ENCODE measurements at regions not wholly inside any gene's neighbourhood (a gene's known extent, or its start where the extent isn't known, plus 50 kb on each side); places are given as distances from the start of the nearest gene placed in this dataset.

DNA sequence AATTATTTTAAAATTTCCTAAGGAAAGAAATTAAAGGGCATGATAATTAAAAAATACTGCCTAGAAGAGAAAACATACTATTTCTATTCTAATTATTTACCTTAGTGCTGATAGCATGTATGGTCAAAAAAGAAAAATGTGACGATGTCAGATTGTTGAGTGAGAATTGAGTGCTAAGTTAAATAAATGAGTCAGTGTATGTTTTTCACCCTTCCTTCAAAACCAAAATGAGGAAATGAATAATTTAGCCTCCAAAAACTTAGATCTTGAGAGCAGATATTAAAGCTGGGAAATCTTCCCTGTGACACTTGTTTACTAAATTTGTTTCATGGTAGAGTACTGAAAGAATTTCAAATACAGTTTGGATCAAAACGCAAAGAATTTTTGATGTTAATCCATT, 58.6 kb upstream of the NYAP2 start:
- DNase-seq, result no peak

DNA sequence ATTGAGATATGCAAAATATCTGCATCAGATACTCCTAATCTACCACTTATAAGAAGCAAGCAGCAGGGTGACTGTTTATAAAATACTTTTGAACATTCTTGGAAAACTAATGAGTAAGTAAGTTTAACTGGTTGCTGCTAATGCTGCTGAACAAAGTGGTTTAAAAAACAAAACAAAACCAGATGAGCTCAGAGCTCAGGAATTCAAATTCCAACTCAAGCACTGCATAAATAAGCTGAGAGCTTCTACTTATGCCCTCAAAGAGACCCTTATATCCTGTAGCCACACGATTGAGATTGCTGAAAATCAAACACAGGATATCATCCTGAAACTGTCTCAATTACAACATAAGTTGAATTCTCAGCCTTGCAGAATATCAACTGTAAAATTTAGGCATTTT, 62.3 kb upstream of the NYAP2 start:
- peak; percentile 47 for DNase-seq

DNA sequence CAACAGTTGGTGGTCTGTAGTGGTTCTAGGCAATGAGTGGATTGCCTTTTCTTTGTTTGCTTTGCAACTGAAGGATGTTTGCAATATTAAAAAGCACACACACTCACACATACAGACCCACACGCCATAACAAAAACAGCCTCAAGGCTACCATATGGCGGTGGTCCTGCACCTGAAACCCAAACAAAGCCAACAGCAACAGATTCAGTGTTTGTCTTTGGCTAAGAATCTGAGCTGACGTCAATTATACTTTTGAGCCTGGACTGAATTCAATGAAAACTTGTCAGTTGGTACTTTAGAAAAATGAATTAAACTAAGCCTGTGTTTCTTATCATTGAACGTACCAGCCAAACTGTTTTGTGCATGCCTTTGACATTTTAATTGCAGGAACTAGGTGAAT, 65.0 kb upstream of the NYAP2 start:
- no peak for DNase-seq

- DNase-seq, result peak; percentile 20
Observed at GRCh38 chr2:225328192-225328591, 71.3 kb upstream of the NYAP2 start.

- no peak for DNase-seq
Observed at GRCh38 chr2:225326969-225327368, 72.5 kb upstream of the NYAP2 start.

GRCh38 chr2:225319872-225320271, 79.6 kb upstream of the NYAP2 start:
- no peak for DNase-seq

- no peak for DNase-seq
Observed at GRCh38 chr2:225318440-225318839, 81.1 kb upstream of the NYAP2 start.

DNA sequence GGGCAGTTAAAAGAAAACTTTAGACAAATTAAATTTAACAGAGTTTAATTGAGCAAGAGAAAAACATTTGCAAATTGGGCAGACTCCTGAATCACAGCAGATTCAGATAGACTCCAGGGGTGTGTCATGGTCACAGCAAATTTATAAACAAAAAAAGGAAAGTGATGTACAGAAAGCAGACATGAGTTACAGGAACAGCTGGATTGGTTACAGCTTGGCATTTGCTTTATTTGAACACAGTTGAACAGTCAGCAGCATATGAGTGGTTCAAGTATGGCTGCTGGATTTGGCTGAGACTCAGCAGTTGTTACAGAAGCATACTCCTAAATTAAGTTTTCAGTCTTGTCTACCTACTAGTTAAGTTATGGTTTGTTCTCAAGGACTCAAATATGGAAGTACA, 82.3 kb upstream of the NYAP2 start:
- DNase-seq, result no peak

DNA sequence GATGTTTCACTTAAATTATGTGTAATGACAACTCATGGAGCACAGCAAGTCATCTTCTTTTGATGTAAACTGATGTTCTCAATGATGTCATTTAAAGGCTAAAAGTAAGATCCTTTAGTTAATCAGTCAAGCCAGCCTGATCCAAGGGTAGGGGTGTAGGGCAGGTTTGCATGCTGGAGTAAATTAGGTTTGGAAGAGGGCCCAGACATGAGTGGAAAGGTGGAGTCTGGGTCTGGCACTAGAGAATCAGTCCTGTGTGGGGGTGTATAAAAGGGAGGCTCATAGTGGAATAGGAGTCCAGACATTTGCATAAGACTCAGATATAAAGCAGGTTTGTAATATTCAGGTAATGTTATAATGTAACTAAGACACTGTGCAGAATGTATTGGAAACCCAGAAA, 88.8 kb upstream of the NYAP2 start:
- no peak for DNase-seq

DNA sequence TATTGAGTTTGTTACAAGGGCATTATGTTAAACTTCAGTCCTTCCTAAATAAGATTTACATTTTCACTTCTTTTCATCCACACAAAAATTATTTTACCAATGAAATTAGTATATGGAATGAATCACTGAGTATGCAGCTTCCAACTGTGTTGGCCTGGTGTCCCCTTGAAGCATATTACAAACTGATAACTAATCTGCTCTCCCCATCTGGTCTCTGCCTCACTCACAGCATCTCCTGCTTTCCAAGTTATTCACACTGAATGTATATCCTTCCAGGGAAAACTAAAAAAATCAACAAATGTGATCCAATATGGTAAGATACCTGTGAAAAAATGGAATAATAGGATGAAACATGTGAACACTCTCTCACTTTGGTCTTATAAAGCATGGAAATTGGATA, 90.0 kb upstream of the NYAP2 start:
- DNase-seq, result no peak

GRCh38 chr2:225296951-225297350, 102.6 kb upstream of the NYAP2 start:
- DNase-seq, result no peak

- no peak for DNase-seq
Observed at GRCh38 chr2:225295102-225295501, 104.4 kb upstream of the NYAP2 start.

DNA sequence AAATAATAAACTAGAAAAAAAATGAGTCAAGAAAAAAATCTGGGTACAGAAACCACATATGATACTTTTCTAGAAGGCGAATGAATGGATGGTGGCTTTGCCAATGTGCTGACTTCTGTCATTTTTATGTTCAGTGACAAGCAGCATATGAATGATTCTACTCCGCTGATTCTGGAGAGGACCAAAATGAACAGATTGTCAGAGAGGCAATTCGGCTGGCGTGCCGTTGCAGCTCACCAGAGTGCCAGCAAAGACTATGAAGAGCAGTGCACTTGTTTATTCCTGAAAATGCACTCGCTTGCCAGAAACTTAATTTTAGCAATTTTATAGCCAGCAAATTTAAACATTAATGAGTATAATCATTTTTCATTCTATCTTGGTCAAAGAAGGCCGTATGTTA, 105.9 kb upstream of the NYAP2 start:
- no peak for DNase-seq

DNA sequence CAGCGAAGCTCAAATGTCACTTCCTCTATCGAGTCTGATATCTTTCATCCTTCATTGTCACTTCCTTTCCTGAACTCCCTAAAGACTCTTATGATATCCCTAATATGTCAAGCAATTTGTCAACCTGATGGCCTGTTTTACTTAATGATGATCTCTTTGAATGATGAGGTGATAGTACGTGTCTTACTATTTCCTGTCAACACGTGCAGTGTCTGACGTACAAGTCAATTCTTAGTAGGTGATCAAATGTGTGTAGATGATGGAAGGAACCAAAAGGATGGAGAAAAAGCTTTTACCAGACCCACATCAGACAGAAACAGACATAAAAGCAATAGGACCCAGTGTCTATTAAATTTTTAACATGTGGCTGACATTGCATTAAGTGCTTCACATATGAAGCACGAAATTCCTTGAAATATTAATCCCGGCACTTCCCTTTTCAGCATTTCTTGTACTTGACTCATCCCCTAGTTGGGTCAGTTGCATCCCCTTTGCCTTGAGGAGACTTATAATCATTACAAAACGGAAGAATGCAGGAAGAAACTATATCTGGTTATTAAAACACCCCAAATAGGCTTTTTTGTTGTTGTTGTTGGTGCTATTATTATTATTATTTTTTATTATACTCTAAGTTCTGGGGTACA, 108.6 kb upstream of the NYAP2 start:
- DNase-seq, result no peak

GRCh38 chr2:225289659-225290058, 109.9 kb upstream of the NYAP2 start:
- no peak for DNase-seq

DNA sequence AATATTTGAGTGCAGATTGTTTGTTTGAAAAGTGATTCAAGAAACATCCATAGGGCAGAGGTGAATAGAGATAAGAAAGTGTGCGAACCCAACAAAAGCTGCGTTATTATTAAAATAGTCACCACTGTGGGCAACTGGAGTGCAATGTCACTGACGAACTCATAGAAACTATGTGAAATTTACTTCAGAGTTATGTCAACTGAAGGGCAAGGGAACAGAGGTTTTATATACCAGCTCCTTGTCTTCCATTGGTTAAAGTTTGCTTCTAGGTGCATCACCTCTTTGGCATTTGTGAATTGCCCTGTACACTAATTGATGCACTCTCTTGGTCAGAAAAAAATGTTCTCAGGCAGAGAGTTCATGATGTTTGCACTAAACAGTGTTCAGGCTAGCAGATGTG, 110.5 kb upstream of the NYAP2 start:
- no peak for DNase-seq

GRCh38 chr2:225282858-225283710, 116.4 kb upstream of the NYAP2 start:
- DNase-seq, result peak; percentile 47

- DNase-seq, result no peak
Observed at GRCh38 chr2:225276207-225276606, 123.3 kb upstream of the NYAP2 start.

DNA sequence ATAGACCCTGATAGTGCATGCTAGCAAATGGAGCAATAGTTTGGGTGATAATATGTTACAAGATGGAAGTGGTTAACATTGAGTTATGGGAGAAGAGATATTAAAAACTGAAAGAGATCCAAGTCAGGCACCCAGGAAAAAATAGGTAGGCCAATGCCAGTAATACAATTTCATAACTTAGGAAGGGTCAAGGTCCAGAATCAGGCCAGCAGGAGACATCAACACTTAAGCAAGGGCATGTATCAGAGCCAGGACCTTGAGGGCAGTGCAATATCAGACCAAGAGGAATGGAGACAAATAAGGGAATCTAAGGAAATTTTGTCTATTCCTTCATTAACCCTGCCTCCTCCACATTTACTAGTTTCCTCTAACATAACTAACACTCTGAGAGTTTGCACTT, 124.1 kb upstream of the NYAP2 start:
- no peak for DNase-seq

DNA sequence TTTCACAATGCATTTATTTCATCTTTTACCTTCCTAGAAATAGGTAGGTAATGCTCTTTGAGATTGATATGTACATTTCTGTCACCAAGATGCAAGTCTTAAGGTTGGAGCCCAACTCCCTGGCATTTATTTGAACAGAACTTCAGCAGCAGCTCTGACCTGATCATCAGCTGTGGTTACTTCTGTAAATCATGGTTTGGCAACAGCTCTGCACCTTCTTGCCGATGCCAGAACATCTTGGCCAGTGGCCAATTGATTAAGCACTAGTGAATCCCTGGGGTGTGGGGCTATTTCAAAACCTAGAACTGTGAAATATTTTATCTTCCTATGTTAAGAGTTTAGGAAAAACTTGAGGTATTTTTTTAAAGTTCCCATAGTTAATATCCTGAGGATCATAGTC, 124.8 kb upstream of the NYAP2 start:
- DNase-seq, result no peak

GRCh38 chr2:225272173-225272572, 127.3 kb upstream of the NYAP2 start:
- DNase-seq, result no peak

DNA sequence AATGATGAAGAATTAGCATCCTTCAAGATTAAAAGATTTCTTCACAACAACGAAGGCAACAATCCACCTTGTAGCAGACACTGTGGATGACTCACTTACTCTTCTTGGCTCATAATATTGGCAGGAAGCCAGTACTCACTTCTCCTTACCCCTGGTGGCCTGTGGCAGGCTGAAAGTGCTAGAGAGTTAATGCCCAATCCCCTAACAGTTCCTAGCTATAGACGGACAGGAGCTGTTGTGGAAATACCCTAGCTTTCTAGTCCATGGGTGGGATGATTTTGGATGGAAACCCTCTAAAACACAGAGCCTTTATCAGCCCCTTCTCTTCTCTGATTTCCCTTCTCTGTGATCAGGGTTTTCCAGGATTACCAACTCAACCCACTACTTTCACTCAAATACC, 128.6 kb upstream of the NYAP2 start:
- DNase-seq, result peak; percentile 72

DNA sequence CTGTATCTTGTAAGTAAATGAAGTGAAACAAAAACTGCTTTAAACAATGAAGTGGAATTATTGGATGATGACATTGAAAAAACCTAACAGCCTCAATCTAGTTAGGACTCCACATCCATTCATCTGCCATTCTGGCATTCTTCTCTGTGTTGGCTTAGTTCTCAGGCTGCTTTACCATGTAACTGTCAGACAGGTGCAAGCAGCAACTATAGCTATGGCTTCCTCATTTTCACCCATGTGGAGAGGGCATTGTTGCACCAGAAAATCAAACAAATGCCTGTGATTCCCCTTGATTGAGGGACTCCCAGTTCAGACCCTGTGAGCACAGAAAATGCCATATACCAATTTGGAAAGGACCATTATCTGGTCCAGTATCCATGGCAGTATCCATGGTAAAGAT, 129.5 kb upstream of the NYAP2 start:
- DNase-seq, result no peak

DNA sequence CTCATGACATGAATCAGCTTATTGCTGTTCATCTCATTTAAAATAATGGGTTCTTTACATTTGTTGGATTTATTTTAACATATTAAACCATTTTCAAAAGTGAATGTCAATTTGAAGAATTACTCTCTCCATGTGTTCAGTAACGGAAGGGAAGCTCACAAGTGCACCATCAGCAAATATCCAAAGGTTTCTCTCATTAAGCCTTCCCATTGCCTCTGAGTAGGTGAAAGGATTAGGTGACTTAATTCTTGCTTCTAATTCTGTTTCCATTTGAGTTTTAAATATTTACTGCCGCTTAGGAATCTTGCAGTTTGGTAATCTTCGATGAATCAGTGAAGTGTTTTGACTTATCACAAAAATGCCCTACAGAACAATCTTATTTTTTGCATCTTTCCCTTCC, 145.1 kb upstream of the NYAP2 start:
- no peak for DNase-seq

DNA sequence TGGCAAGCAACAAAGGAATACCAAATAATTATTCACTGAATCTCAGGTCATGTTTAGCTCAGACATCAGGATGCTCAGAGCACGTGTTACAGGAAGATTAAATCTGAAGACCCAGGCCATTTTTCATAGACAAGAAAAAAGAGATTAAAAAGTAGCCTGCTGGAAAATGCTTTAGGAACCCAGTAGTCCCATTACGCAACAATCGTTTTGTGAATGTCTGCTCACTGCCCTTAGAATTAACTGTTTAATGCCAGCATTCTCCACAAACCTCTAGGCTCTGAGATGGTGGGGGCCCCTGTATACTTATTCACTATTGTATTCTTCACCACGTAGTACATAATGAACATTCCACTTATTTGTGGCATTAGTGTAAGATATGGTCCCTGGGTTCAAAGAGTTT, 154.6 kb upstream of the NYAP2 start:
- no peak for DNase-seq

All from HCEC 1CT (cell line).